ENCODE measurements at regions not wholly inside any gene's neighbourhood (a gene's known extent, or its start where the extent isn't known, plus 50 kb on each side); places are given as distances from the start of the nearest gene placed in this dataset.
"Not testable (repeated sequence)": the region's sequence is repeated elsewhere in the genome, so short reads cannot be mapped to it uniquely, and the experiment has no call there.

DNA sequence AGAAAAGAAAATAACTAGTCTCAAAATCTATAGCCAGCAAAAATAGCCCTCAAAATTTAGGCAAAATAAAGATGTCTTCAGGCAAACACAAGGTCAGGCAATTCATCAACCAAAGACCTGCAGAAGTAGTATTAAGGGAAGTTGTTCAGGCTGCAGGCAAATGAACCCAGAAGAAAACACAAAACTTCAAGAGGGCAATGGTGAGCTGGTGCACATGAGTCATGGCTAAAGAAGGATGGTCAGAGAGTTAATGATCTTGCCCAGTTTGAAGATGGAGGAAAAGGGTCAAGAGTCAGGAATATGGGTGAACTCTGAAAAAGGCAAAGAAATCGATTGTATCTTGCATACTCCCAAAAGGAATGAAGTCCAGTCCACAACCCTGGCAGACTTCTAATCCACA lies 83.1 kb upstream of the FAT4 start:
- CTCF ChIA-PET: no interaction called here
- POLR2A ChIA-PET: no interaction called here
- TF ChIP-seq, protein P1, sequence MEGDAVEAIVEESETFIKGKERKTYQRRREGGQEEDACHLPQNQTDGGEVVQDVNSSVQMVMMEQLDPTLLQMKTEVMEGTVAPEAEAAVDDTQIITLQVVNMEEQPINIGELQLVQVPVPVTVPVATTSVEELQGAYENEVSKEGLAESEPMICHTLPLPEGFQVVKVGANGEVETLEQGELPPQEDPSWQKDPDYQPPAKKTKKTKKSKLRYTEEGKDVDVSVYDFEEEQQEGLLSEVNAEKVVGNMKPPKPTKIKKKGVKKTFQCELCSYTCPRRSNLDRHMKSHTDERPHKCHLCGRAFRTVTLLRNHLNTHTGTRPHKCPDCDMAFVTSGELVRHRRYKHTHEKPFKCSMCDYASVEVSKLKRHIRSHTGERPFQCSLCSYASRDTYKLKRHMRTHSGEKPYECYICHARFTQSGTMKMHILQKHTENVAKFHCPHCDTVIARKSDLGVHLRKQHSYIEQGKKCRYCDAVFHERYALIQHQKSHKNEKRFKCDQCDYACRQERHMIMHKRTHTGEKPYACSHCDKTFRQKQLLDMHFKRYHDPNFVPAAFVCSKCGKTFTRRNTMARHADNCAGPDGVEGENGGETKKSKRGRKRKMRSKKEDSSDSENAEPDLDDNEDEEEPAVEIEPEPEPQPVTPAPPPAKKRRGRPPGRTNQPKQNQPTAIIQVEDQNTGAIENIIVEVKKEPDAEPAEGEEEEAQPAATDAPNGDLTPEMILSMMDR (IDR thresholded peaks at IDR 0.05; ENCODE audit: insufficient read depth, low read length, missing control alignments): no peak
- H3K4me3 ChIP-seq (ENCODE audit: low read depth, low read length): no peak overlapping the region
- DNase-seq (ENCODE audit: low read depth, low spot score): no peak

- TF ChIP-seq, protein P1 (IDR thresholded peaks at IDR 0.05; ENCODE audit: insufficient read depth, low read length, missing control alignments): no peak
- H3K4me3 ChIP-seq (ENCODE audit: low read depth, low read length): no peak overlapping the region
- DNase-seq (ENCODE audit: low read depth, low spot score): no peak
- ChIA-PET CTCF (no interaction called here), POLR2A (no interaction called here)
These were observed 85.1 kb upstream of the FAT4 start for GRCh38 chr4:125229596-125230058.

DNA sequence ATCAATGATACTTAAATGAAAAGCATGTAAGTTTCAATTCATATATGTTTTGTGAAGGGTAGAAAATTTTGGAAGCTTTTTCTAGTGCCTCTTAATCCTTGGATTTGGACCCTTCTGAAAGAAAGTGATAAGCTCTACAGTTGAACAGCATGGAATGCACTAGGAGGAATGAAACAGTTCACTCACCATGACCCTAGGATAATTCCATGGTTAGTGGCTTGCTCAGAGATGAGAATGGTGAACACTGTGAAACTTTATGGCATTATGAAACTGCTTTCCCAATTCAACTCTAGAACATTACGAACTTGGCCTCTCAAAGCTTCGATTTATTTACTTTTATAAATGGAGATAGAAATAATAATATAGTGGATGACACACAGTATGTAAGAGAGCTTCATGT lies 88.9 kb upstream of the FAT4 start:
- TF ChIP-seq, protein P1 (IDR thresholded peaks at IDR 0.05; ENCODE audit: insufficient read depth, low read length, missing control alignments): no peak
- DNase-seq (ENCODE audit: low read depth, low spot score): no peak
- ChIA-PET POLR2A (no interaction called here), CTCF (interaction anchor here (1.2 kb wide), 1 partner anchor 58 kb away, joined by 3 read pairs; no protein-coding TSS in a partner anchor)
- no peak overlapping the region for H3K4me3 ChIP-seq (ENCODE audit: low read depth, low read length)

DNA sequence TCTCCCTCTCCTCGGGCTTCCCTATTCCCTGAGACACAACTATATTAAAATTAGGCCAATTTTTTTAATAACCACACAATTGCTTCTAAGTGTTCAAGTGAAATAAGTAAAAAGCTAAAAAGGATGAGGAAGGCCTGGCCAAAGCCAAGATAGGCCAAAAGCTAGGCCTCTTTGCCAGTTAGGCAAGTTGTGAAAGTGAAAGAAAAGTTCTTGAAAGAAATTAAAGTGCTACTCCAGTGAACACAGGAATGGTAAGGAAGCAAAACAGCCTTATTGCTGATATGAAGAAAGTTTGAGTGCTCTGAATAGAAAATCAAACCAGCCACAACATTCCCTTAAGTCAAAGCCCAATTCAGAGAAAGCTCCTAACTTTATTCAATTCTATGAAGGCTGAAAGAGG lies 114.2 kb upstream of the FAT4 start:
- ChIA-PET CTCF (no interaction called here), POLR2A (no interaction called here)
- no peak for DNase-seq (ENCODE audit: low read depth, low spot score)

DNA sequence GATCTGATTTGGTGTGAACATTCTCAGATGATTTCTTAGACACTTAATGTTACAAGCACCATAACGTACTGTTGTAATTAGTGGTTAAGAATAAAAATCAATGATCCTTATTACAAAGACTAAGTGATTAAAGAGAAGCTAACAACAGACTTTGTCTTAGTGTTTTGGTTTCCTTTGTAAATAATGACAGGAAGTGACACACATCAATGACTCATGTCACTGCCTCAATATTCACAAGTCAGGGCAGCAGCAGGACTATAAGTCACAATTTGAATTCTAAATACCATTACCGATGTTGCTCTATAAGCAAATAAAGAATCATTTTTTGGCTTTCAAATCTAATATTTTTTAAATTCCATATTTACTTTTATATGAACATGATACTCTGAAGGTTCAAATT lies 115.8 kb upstream of the FAT4 start:
- CTCF ChIA-PET: no interaction called here

More for the DNA sequence above, 114.2 kb upstream of the FAT4 start:
- H3K4me3 ChIP-seq (ENCODE audit: low read depth, low read length): no peak overlapping the region
- TF ChIP-seq, protein P1 (IDR thresholded peaks at IDR 0.05; ENCODE audit: insufficient read depth, low read length, missing control alignments): no peak

DNA sequence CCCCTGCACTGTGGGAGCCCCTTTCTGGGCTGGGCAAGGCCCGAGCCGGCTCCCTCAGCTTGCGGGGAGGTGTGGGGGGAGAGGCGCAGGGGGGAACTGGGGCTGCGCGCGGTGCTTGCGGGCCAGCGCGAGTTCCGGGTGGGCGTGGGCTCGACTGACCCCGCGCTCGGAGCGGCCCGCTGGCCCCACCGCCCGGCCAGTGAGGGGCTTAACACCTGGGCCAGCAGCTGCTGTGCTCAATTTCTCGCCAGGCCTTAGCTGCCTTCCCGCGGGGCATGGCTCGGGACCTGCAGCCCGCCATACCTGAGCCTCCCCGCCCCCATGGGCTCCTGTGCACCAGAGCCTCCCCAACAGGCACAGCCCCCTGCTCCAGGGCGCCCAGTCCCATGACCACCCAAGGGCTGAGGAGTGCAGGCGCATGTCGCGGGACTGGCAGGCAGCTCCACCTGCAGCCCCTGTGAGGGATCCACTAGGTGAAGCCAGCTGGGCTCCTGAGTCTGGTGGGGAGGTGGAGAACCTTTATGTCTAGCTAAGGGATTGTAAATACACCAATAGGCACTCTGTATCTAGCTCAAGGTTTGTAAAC lies 122.8 kb upstream of the FAT4 start:
- H3K4me3 ChIP-seq (ENCODE audit: low read depth, low read length); POLR2A ChIA-PET; DNase-seq (ENCODE audit: low read depth, low spot score); CTCF ChIA-PET: not testable (repeated sequence)

More for the DNA sequence above, 115.8 kb upstream of the FAT4 start:
- DNase-seq (ENCODE audit: low read depth, low spot score): no peak
- TF ChIP-seq, protein P1 (IDR thresholded peaks at IDR 0.05; ENCODE audit: insufficient read depth, low read length, missing control alignments): no peak
- POLR2A ChIA-PET: no interaction called here
- no peak overlapping the region for H3K4me3 ChIP-seq (ENCODE audit: low read depth, low read length)

- POLR2A ChIA-PET: no interaction called here
- CTCF ChIA-PET: no interaction called here
- H3K4me3 ChIP-seq (ENCODE audit: low read depth, low read length): no peak overlapping the region
- peak; percentile 59 for DNase-seq (ENCODE audit: low read depth, low spot score)
- TF ChIP-seq, protein P1 (IDR thresholded peaks at IDR 0.05; ENCODE audit: insufficient read depth, low read length, missing control alignments): no peak
These were observed 123.5 kb upstream of the FAT4 start for GRCh38 chr4:125191232-125191631.
